Testis (tissue), 2 donors: ENCODE measurements at regions not wholly inside any gene's neighbourhood (a gene's known extent, or its start where the extent isn't known, plus 50 kb on each side); places are given as distances from the start of the nearest gene placed in this dataset.
"Not testable (repeated sequence)": the region's sequence is repeated elsewhere in the genome, so short reads cannot be mapped to it uniquely, and the experiment has no call there.

Source experiments
- DNase-seq: peaks from one replicate; pipeline ENCODE4 v3.0.0-alpha.2; 2019
- H3K27ac ChIP-seq, 2 donors: fragments of 200-600 bp; sonication (generic); one replicate each; pipeline ENCODE4 v1.5.1; 2019
- H3K27me3 ChIP-seq: fragments of 200-600 bp; sonication (generic); one replicate; pipeline ENCODE4 v1.5.1; 2019
- H3K36me3 ChIP-seq: fragments of 200-600 bp; sonication (generic); one replicate; pipeline ENCODE4 v1.5.1; 2017; ENCODE audit warnings: low read depth; ENCODE audit errors: missing control alignments
- H3K4me1 ChIP-seq: fragments of 200-600 bp; sonication (generic); one replicate; pipeline ENCODE4 v1.5.1; 2019
- H3K4me3 ChIP-seq, 2 donors: fragments of 200-600 bp; sonication (generic); one replicate each; pipeline ENCODE4 v1.5.1; 2017 to 2019
- H3K9me3 ChIP-seq: fragments of 200-600 bp; sonication (generic); one replicate; pipeline ENCODE4 v1.5.1; 2017
- WGBS, 2 donors: methylation state at CpG; one replicate each; pipeline ENCODE4 v1.1.5; 2018; 5-methylcytosine and 5-hydroxymethylcytosine counted together
- intact Hi-C: fragments of 100-400 bp; cut with DNase I; formaldehyde crosslinking; loops from one replicate; pipeline ENCODE4 v1.15.1; 2023; ENCODE audit warnings: low total_unique reads

GRCh38 chr21:9807675-9808074 lies 713.7 kb upstream of the TPTE start:
- H3K4me3 ChIP-seq, H3K36me3 ChIP-seq, H3K4me1 ChIP-seq, H3K27me3 ChIP-seq, intact Hi-C loops, H3K9me3 ChIP-seq, H3K27ac ChIP-seq, DNase-seq: not testable (repeated sequence)
- WGBS, 2 donors, result 36% methylated on average over 3 of the region's 5 CpGs; no CpG with 5 or more reads in 1 of the 2 donors

- DNase-seq, result not testable (repeated sequence)
Measured at GRCh38 chr21:9811223-9812004, 710.0 kb upstream of the TPTE start.

GRCh38 chr21:9812507-9812906 lies 708.9 kb upstream of the TPTE start:
- H3K4me3 ChIP-seq, H3K27ac ChIP-seq, intact Hi-C loops, H3K36me3 ChIP-seq, H3K4me1 ChIP-seq, H3K27me3 ChIP-seq, DNase-seq, H3K9me3 ChIP-seq: not testable (repeated sequence)
- 74% methylated on average over 26 of the region's 35 CpGs; no CpG with 5 or more reads in 1 of the 2 donors for WGBS, 2 donors

More at GRCh38 chr21:9811223-9812004, 710.0 kb upstream of the TPTE start:
- H3K36me3 ChIP-seq, H3K4me3 ChIP-seq, intact Hi-C loops, H3K4me1 ChIP-seq, H3K27ac ChIP-seq, H3K9me3 ChIP-seq, H3K27me3 ChIP-seq: not testable (repeated sequence)
- 64 to 75% methylated on average over 6 to 45 of the region's 50 CpGs for WGBS, 2 donors

- H3K4me3 ChIP-seq, H3K27ac ChIP-seq, H3K27me3 ChIP-seq, H3K9me3 ChIP-seq, H3K4me1 ChIP-seq, DNase-seq, H3K36me3 ChIP-seq, intact Hi-C loops: not testable (repeated sequence)
- 77% methylated on average over 25 of the region's 57 CpGs; no CpG with 5 or more reads in 1 of the 2 donors for WGBS, 2 donors
Measured at GRCh38 chr21:9813894-9814814, 707.2 kb upstream of the TPTE start.

- WGBS, 2 donors, result 62% methylated on average over 18 of the region's 43 CpGs; no CpG with 5 or more reads in 1 of the 2 donors
- H3K27ac ChIP-seq, H3K36me3 ChIP-seq, H3K27me3 ChIP-seq, H3K4me3 ChIP-seq, H3K9me3 ChIP-seq, H3K4me1 ChIP-seq, DNase-seq, intact Hi-C loops: not testable (repeated sequence)
Measured at GRCh38 chr21:9815181-9815789, 706.1 kb upstream of the TPTE start.

GRCh38 chr21:9816734-9817334 lies 704.5 kb upstream of the TPTE start:
- H3K27me3 ChIP-seq, intact Hi-C loops, H3K4me3 ChIP-seq, H3K27ac ChIP-seq, H3K36me3 ChIP-seq, H3K9me3 ChIP-seq, DNase-seq, H3K4me1 ChIP-seq: not testable (repeated sequence)
- WGBS, 2 donors, result 64% methylated on average over 14 of the region's 38 CpGs; no CpG with 5 or more reads in 1 of the 2 donors

- intact Hi-C loops, H3K27me3 ChIP-seq, DNase-seq, H3K9me3 ChIP-seq, H3K27ac ChIP-seq, H3K36me3 ChIP-seq, H3K4me3 ChIP-seq, H3K4me1 ChIP-seq: not testable (repeated sequence)
- 67% methylated on average over 3 of the region's 43 CpGs; no CpG with 5 or more reads in 1 of the 2 donors for WGBS, 2 donors
Measured at GRCh38 chr21:9817841-9818441, 703.4 kb upstream of the TPTE start.

- H3K4me3 ChIP-seq, intact Hi-C loops, DNase-seq, H3K36me3 ChIP-seq, H3K27me3 ChIP-seq, H3K9me3 ChIP-seq, H3K4me1 ChIP-seq, H3K27ac ChIP-seq: not testable (repeated sequence)
- 64% methylated on average over 10 of the region's 37 CpGs; no CpG with 5 or more reads in 1 of the 2 donors for WGBS, 2 donors
Measured at GRCh38 chr21:9819549-9820192, 701.7 kb upstream of the TPTE start.

- H3K4me3 ChIP-seq, intact Hi-C loops, H3K36me3 ChIP-seq, H3K27ac ChIP-seq, H3K9me3 ChIP-seq, H3K27me3 ChIP-seq, H3K4me1 ChIP-seq, DNase-seq: not testable (repeated sequence)
- WGBS, 2 donors, result 54 to 68% methylated on average over 7 to 19 of the region's 20 CpGs
Measured at GRCh38 chr21:9820579-9820978, 700.8 kb upstream of the TPTE start.

GRCh38 chr21:9821472-9821871 lies 699.9 kb upstream of the TPTE start:
- H3K9me3 ChIP-seq, H3K27ac ChIP-seq, H3K4me3 ChIP-seq, H3K4me1 ChIP-seq, intact Hi-C loops, DNase-seq, H3K27me3 ChIP-seq, H3K36me3 ChIP-seq: not testable (repeated sequence)
- WGBS, 2 donors, result 52 to 55% methylated on average over 19 to 20 of the region's 20 CpGs
